ENCODE measurements at regions not wholly inside any gene's neighbourhood (a gene's known extent, or its start where the extent isn't known, plus 50 kb on each side); places are given as distances from the start of the nearest gene placed in this dataset.

DNA sequence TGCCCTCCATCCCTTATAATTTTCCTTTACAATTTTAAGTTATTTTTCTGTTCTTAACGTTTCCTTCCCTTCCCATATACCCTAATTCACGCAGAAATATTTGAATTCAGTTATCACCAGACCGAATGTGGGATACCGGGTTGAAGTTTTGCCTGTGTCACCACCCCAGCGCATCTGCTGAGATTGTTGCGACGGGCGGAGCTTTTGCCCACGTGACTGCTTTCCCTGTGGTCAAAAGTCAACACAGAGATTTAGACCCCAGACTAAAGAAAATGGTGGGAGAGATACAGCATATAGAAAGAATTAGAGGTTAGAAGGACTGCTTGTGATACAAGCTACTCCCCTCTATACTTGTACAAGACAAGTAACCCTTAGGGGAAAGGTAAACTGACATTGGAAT lies 326.4 kb upstream of the CTNND2 start:
- TF ChIP-seq, protein P1, sequence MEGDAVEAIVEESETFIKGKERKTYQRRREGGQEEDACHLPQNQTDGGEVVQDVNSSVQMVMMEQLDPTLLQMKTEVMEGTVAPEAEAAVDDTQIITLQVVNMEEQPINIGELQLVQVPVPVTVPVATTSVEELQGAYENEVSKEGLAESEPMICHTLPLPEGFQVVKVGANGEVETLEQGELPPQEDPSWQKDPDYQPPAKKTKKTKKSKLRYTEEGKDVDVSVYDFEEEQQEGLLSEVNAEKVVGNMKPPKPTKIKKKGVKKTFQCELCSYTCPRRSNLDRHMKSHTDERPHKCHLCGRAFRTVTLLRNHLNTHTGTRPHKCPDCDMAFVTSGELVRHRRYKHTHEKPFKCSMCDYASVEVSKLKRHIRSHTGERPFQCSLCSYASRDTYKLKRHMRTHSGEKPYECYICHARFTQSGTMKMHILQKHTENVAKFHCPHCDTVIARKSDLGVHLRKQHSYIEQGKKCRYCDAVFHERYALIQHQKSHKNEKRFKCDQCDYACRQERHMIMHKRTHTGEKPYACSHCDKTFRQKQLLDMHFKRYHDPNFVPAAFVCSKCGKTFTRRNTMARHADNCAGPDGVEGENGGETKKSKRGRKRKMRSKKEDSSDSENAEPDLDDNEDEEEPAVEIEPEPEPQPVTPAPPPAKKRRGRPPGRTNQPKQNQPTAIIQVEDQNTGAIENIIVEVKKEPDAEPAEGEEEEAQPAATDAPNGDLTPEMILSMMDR (conservative IDR thresholded peaks at IDR 0.05; ENCODE audit: low read depth in 2 of 2), result no peak
- no peak for TF ChIP-seq POLR2AphosphoS5 (IDR thresholded peaks at IDR 0.05; ENCODE audit: low read depth)
- TF ChIP-seq EZH2 (IDR thresholded peaks at IDR 0.05; ENCODE audit: low read depth, unreplicated experiment), result no peak
- TF ChIP-seq, protein P2, sequence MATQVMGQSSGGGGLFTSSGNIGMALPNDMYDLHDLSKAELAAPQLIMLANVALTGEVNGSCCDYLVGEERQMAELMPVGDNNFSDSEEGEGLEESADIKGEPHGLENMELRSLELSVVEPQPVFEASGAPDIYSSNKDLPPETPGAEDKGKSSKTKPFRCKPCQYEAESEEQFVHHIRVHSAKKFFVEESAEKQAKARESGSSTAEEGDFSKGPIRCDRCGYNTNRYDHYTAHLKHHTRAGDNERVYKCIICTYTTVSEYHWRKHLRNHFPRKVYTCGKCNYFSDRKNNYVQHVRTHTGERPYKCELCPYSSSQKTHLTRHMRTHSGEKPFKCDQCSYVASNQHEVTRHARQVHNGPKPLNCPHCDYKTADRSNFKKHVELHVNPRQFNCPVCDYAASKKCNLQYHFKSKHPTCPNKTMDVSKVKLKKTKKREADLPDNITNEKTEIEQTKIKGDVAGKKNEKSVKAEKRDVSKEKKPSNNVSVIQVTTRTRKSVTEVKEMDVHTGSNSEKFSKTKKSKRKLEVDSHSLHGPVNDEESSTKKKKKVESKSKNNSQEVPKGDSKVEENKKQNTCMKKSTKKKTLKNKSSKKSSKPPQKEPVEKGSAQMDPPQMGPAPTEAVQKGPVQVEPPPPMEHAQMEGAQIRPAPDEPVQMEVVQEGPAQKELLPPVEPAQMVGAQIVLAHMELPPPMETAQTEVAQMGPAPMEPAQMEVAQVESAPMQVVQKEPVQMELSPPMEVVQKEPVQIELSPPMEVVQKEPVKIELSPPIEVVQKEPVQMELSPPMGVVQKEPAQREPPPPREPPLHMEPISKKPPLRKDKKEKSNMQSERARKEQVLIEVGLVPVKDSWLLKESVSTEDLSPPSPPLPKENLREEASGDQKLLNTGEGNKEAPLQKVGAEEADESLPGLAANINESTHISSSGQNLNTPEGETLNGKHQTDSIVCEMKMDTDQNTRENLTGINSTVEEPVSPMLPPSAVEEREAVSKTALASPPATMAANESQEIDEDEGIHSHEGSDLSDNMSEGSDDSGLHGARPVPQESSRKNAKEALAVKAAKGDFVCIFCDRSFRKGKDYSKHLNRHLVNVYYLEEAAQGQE (IDR thresholded peaks at IDR 0.05; ENCODE audit: unreplicated experiment), result no peak
- TF ChIP-seq, protein P3, sequence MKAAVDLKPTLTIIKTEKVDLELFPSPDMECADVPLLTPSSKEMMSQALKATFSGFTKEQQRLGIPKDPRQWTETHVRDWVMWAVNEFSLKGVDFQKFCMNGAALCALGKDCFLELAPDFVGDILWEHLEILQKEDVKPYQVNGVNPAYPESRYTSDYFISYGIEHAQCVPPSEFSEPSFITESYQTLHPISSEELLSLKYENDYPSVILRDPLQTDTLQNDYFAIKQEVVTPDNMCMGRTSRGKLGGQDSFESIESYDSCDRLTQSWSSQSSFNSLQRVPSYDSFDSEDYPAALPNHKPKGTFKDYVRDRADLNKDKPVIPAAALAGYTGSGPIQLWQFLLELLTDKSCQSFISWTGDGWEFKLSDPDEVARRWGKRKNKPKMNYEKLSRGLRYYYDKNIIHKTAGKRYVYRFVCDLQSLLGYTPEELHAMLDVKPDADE (IDR thresholded peaks at IDR 0.05), result no peak
- TF ChIP-seq EZH2phosphoT487 (IDR thresholded peaks at IDR 0.05; ENCODE audit: unreplicated experiment), result no peak
- TF ChIP-seq ZNF331 (CRISPR knock-in tag; IDR thresholded peaks at IDR 0.05; ENCODE audit: low read depth), result no peak
- no peak for TF ChIP-seq NANOG (IDR thresholded peaks at IDR 0.05; ENCODE audit: borderline replicate concordance)
- TF ChIP-seq ZNF114 (CRISPR knock-in tag; IDR thresholded peaks at IDR 0.05), result no peak
- no peak for TF ChIP-seq JUNB (IDR thresholded peaks at IDR 0.05; ENCODE audit: unreplicated experiment)

Data from GM23338 (cell line).